Uterus (tissue), 3 donors: ENCODE measurements at regions not wholly inside any gene's neighbourhood (a gene's known extent, or its start where the extent isn't known, plus 50 kb on each side); places are given as distances from the start of the nearest gene placed in this dataset.

Source experiments
- DNase-seq, 2 donors: peaks; one replicate each; pipeline ENCODE4 v3.0.0-alpha.2; 2019 to 2020
- H3K27ac ChIP-seq, 2 donors: fragments of 200-600 bp; sonication (generic); 1 replicate in 1 of 2; 2 replicates in 1 of 2; pipeline ENCODE4 v1.5.1; 2016 to 2018
- H3K27me3 ChIP-seq, 2 donors: fragments of 200-600 bp; sonication (generic); one replicate each; pipeline ENCODE4 v1.5.1; 2018 to 2019; ENCODE audit warnings: control low read depth in 1 of 2
- H3K36me3 ChIP-seq, 2 donors: fragments of 200-600 bp; sonication (generic); one replicate each; pipeline ENCODE4 v1.5.1; 2019; ENCODE audit warnings: control low read depth in 1 of 2
- H3K4me1 ChIP-seq, 2 donors: fragments of 200-600 bp; sonication (generic); one replicate each; pipeline ENCODE4 v1.5.1; 2018 to 2019; ENCODE audit warnings: control low read depth in 1 of 2
- H3K4me3 ChIP-seq, 2 donors: fragments of 200-600 bp; sonication (generic); 1 replicate in 1 of 2; 2 replicates in 1 of 2; pipeline ENCODE4 v1.5.1; 2018 to 2019; ENCODE audit warnings: mild to moderate bottlenecking in 1 of 2
- H3K9me3 ChIP-seq, 2 donors: fragments of 200-600 bp; sonication (generic); one replicate each; pipeline ENCODE4 v1.5.1; 2019; ENCODE audit warnings: control low read depth in 1 of 2
- POLR2A ChIP-seq, 2 donors: fragments of 450-650 bp; IDR thresholded peaks; one replicate each; pipeline ENCODE4 v1.6.1; 2016; ENCODE audit warnings: antibody characterized with exemption in 2 of 2, mild to moderate bottlenecking in 1 of 2, moderate library complexity in 1 of 2
- intact Hi-C: fragments of 100-400 bp; cut with DNase I; formaldehyde crosslinking; loops from one replicate; pipeline ENCODE4 v1.15.1; 2023; ENCODE audit warnings: low total_unique reads
- TF ChIP-seq, protein P1 (sequence below), 4 experiments: fragments of 200-600 bp in 2 of 4; fragments of 450-650 bp in 2 of 4; sonication (generic) in 2 of 4; IDR thresholded peaks; one replicate each; pipeline ENCODE4 v1.5.1; 2016 to 2019; ENCODE audit warnings: antibody characterized with exemption in 4 of 4, mild to moderate bottlenecking in 2 of 4, moderate library complexity in 1 of 4
- donor health status: DM: yes; HTN: yes; CAD: no.

DNA sequence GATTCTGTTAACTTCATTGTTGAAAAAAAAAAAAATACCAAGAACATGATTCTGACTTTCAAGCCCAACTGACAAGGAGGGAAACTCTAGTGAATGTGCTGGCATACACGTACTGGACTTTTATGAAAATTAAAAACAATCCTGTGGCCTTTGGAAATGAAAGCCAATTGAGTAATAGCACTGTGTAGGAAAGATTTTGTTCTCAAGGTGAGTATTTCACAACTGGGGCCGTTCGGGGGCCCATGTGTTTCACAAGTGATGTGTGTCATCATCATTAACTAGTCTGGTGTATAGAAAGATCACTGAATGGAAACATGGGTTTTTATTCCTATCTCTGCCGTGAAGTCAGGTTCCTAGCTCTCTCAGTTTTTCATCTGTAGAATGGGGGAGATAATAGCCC, 605.0 kb upstream of the CLINT1 start:
- TF ChIP-seq, protein P1, sequence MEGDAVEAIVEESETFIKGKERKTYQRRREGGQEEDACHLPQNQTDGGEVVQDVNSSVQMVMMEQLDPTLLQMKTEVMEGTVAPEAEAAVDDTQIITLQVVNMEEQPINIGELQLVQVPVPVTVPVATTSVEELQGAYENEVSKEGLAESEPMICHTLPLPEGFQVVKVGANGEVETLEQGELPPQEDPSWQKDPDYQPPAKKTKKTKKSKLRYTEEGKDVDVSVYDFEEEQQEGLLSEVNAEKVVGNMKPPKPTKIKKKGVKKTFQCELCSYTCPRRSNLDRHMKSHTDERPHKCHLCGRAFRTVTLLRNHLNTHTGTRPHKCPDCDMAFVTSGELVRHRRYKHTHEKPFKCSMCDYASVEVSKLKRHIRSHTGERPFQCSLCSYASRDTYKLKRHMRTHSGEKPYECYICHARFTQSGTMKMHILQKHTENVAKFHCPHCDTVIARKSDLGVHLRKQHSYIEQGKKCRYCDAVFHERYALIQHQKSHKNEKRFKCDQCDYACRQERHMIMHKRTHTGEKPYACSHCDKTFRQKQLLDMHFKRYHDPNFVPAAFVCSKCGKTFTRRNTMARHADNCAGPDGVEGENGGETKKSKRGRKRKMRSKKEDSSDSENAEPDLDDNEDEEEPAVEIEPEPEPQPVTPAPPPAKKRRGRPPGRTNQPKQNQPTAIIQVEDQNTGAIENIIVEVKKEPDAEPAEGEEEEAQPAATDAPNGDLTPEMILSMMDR (IDR thresholded peaks at IDR 0.05) = no peak
- no peak for TF ChIP-seq POLR2A (IDR thresholded peaks at IDR 0.05)
- Histone ChIP-seq H3K9me3 (no peaks in the 10 kb centered on the region), H3K27me3 (no peaks in the 10 kb centered on the region), H3K4me1 (peaks cover 11 to 35% of the 10 kb centered on the region in 2 donors), H3K27ac (peak overlapping the region; percentile 71 to 76), H3K4me3 (no peak overlapping the region), H3K36me3 (no peaks in the 10 kb centered on the region)
- DNase-seq = peak; percentile 75 to 85
- intact Hi-C loops = no loop called here

DNA sequence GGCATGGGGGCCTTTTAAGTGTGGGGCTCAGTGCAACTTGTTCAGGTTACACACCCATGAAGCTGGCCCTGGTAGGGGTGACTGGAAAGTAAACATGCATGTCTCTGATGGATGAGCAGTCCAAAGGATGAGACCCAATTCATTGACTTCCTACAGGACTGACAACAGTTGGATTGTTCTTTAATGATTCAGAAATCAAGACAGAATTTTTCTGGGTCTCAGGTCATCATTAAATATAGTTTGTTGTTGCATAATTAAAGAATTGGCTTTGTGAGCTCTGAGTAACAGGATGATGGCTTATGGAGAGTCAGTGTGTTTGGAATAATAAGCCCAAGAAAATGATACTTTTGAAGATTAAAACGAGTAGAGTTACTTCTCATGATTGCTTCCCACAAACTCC, 604.2 kb upstream of the CLINT1 start:
- H3K27ac ChIP-seq = peak overlapping the region; percentile 71 to 76
- no peak overlapping the region for H3K4me3 ChIP-seq
- no peaks in the 10 kb centered on the region for H3K9me3 ChIP-seq
- peaks cover 11 to 35% of the 10 kb centered on the region in 2 donors for H3K4me1 ChIP-seq
- no peaks in the 10 kb centered on the region for H3K36me3 ChIP-seq
- intact Hi-C loops = no loop called here
- no peaks in the 10 kb centered on the region for H3K27me3 ChIP-seq
- DNase-seq = no peak
- TF ChIP-seq POLR2A (IDR thresholded peaks at IDR 0.05) = no peak
- TF ChIP-seq, protein P1 (IDR thresholded peaks at IDR 0.05) = no peak

DNA sequence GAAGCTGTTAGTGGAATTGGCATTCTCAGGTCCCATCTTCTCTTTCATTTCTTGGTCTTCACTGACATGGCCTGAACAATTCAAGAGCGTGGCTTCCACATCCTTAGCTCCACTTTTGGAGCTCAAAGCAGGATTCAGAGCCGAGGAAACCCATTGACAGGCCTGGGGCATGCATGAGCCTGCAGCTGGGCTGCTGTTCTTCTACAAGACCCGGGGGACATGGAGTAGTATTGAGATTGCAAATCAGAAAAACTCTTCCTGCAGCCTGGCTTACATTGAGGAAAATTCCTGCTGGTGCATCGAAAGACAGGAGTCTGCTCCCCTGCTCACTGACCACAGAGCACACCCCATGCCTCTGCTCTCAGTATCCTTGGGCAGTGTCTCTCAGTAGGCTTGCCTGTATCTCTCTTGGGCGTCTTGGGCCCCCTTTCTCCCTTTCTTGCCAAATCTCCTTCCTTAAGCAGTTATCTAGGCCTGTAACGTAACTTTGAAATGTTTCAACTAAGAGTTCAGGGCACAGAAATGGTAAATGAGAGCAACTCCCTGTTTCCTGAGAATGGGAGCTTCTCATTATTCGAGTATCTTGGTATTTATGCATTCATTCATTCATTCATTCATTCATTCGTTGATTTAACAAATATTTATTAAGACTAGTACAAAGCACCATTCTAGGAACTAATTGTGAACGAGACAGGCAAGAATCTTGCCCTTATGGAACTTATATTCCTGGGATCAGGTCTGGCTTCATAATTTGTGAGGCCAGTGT, 603.6 kb upstream of the CLINT1 start:
- peaks cover 11 to 35% of the 10 kb centered on the region in 2 donors for H3K4me1 ChIP-seq
- H3K27me3 ChIP-seq = no peaks in the 10 kb centered on the region
- no peak for DNase-seq
- H3K4me3 ChIP-seq = no peak overlapping the region
- TF ChIP-seq POLR2A (IDR thresholded peaks at IDR 0.05) = no peak
- TF ChIP-seq, protein P1 (IDR thresholded peaks at IDR 0.05) = no peak
- intact Hi-C loops = no loop called here
- H3K36me3 ChIP-seq = no peaks in the 10 kb centered on the region
- peak overlapping the region; percentile 71 to 76 for H3K27ac ChIP-seq
- H3K9me3 ChIP-seq = no peaks in the 10 kb centered on the region

DNA sequence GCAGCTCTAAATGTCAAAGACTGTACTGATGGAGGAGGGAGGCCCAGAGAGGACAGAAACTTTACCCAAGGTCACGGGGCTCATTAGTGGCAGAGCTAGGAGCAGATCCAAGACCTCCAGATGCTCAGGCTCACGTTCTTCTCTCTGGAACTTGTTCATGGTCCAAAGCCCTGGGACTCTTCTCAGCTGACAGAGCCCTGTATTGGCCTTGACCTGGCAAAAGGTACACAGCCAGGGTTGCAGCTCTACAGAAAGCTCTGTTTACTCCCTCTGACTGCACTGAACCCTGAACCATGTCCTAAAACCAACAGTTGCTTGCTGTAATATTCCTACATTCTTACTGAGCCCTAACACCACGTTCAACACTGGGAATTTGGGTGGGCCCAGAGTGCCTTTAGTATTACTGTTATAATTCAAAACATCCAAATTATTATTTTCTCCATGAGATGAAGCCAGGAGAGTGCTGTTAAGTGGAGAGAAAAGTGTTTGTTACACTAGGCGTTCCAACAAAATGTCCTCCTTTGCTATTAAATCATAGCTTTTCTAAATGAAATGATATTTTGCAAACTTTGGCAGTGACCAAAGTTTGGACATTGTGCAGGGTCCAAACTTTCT, 602.4 kb upstream of the CLINT1 start:
- Histone ChIP-seq H3K9me3 (no peaks in the 10 kb centered on the region), H3K4me3 (no peak overlapping the region), H3K27me3 (no peaks in the 10 kb centered on the region), H3K36me3 (no peaks in the 10 kb centered on the region), H3K27ac (peak overlapping the region; percentile 71 to 76), H3K4me1 (peaks cover 11 to 35% of the 10 kb centered on the region in 2 donors)
- DNase-seq = peak; percentile 71
- TF ChIP-seq POLR2A (IDR thresholded peaks at IDR 0.05) = no peak
- TF ChIP-seq, protein P1 (IDR thresholded peaks at IDR 0.05) = no peak
- intact Hi-C loops = no loop called here

DNA sequence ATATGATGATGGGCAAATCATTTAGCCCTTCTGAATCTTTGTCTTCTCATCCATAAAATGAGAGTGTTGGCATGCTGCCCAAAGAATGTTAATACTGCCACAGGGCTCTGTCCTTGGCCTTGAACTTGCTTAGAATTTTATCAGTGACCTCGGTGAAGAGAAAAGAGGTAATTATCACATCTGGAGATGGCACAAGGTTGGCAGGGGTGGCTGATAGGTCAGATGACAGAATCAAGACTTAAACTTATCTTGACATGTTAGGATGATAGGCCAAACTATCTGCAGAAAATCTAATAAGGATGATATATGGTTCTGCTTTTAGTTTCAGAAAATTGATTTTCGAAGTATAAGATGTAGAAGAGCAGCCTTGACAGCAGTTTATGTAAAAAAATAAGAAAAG, 599.1 kb upstream of the CLINT1 start:
- H3K4me1 ChIP-seq = peaks cover 10 to 11% of the 10 kb centered on the region in 2 donors
- DNase-seq = no peak
- intact Hi-C loops = no loop called here
- no peaks in the 10 kb centered on the region for H3K27me3 ChIP-seq
- H3K9me3 ChIP-seq = no peaks in the 10 kb centered on the region
- no peak overlapping the region for H3K27ac ChIP-seq
- no peak overlapping the region for H3K4me3 ChIP-seq
- no peaks in the 10 kb centered on the region for H3K36me3 ChIP-seq
- TF ChIP-seq POLR2A (IDR thresholded peaks at IDR 0.05) = no peak
- TF ChIP-seq, protein P1 (IDR thresholded peaks at IDR 0.05) = no peak
